Activated T-helper 1 cell treated with Interleukin-2 at 50 U/mL for 16 hours (primary cell): ENCODE measurements at regions not wholly inside any gene's neighbourhood (a gene's known extent, or its start where the extent isn't known, plus 50 kb on each side); places are given as distances from the start of the nearest gene placed in this dataset.

ENCODE experiments used
- DNase-seq: peaks from one replicate; pipeline ENCODE4 v3.0.0-alpha.2; 2020; ENCODE audit warnings: low read depth

GRCh38 chr12:127898616-127899015 is 368.4 kb upstream of the TMEM132C start:
- no peak for DNase-seq

DNA sequence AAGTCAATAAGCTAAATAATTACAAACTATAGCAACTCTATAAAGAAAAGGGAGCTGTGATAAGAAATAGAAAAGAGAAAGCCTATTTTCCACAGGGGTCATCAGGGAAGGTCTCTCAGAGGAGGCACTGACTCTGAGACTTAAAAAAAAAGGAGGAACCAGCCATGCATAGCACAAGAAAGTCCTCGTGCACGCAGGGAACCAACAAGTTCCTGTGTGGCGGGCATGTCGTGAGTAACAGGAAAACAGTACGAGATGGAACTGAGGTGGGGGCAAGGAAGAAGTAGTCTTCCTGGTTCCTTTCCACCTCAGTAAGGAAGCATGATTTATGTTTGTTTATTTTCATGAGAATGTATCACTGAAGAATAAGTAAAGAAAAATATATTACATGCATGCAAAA is 367.0 kb upstream of the TMEM132C start:
- no peak for DNase-seq

DNA sequence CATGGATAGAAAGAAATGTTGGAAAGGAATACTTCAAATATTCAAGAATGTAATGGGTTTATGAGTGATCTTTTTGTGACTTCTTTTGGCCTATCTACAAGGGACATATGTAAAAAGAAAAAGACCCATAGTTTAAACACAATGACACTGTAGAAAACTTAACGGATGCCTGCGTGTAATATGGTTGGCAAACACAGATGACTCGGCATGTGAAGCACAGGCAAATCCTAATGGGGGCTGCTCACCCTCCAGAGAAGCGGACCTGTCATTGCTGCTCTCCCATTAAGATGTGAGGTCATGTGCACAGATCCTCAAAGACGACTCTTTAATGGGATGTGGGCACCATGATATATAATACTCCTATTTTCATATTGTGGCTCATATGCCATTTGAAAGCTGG is 366.6 kb upstream of the TMEM132C start:
- no peak for DNase-seq

GRCh38 chr12:127903146-127903545 is 363.8 kb upstream of the TMEM132C start:
- no peak for DNase-seq

GRCh38 chr12:127909041-127909440 is 357.9 kb upstream of the TMEM132C start:
- no peak for DNase-seq

DNA sequence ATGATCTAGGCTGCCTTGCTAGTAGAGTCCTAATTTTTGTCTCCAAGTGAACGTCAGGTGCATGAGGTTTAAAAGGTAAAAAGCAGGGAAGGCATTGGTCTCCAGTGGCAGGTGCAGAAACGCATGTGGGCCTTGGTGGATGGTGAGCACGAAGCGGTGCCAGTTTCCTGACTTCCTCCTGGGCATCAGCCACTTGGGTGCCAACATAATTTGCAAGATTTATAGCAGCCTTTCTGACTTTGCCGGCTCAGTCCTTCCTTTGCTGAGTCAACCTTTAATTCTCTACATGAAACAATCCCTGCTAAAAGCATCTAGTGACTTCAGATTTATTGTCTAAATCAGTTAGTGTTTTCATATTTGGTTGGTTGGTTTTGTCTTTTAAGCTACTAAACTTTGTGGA is 355.7 kb upstream of the TMEM132C start:
- no peak for DNase-seq

- no peak for DNase-seq
These were observed 354.8 kb upstream of the TMEM132C start for GRCh38 chr12:127912035-127912665.

DNA sequence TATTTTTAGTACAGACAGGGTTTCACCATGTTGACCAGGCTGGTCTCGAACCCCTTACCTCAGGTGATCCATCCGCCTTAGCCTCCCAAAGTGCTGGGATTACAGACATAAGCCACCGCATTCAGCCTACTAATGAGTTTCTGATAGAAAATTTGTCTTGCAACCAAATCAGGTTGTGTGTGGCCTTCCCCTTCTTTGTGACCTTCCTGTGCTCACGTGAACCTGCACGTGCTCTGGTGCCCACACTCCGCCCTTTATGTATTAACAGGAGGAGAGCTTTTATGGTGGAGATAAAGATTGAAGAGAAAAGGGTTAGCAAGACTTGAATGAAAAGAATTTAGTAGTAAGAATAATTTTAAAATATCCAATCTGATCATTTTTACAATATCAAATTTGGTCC is 343.5 kb upstream of the TMEM132C start:
- no peak for DNase-seq

GRCh38 chr12:127925971-127926370 is 341.0 kb upstream of the TMEM132C start:
- no peak for DNase-seq

DNA sequence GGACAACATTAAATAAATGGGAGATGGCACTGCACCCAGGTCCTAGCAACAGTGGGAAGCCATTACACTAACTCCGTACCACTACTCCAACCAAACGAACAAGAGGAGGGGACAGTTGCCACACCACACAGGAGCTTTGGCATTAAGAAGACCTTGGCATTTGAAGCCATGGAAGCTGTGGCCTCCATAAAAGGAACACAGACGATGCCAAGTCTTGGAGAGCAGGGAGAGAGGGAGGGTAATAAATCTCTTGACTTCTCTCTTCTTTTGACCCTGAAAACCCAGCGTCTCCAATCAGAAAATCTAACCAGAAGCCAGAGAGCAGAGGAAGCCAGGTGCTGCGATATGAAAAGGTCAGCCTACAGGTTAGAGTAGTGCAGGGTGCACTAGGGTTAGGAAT is 338.8 kb upstream of the TMEM132C start:
- DNase-seq, result no peak

DNA sequence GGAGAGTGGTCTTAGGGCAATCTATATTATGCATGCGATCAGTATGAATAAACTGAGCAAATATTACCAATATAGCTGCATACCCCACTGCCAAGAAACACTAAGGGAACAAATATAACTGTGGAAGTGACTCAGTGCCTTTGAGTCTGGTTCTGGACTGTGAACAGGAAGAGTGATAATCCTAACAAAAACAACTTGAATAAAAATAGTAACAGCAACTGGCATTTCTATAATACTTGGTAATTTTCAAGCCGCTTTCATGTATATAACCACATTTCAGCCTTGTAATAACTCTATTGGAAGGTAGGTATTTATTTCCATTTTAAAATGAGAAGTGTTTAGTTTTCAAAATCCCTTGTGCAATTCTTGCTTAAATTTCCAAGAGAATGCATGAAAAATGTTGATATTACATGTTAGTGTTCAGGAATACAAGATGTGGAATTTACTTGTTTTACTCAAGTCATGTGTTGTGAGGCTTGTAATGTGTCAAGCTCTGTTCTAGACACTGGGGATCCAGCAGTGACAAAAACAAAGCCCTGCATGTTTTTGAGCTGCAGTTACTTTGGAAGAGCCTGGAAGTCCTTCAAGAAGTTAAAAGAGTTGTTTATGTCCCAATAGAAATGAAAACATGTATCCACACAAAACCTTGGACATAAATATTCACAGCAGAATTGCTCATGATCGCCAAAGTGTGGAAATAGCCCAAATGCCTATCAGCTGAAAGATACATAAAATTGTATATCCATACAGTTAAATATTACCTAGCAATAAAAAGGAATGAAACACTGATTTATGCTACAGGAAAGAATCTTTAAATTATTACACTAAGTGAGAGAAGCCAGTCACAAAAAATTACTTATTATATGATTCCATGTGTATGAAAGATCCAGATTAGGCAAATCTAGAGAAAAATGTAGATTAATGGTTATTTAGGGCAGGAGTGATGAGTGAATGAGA is 338.1 kb upstream of the TMEM132C start:
- DNase-seq, result no peak

- DNase-seq, result no peak
These were observed 336.8 kb upstream of the TMEM132C start for GRCh38 chr12:127930122-127930521.

GRCh38 chr12:127934409-127934808 is 332.6 kb upstream of the TMEM132C start:
- DNase-seq, result no peak

- DNase-seq, result no peak
These were observed 330.5 kb upstream of the TMEM132C start for GRCh38 chr12:127936463-127936862.

DNA sequence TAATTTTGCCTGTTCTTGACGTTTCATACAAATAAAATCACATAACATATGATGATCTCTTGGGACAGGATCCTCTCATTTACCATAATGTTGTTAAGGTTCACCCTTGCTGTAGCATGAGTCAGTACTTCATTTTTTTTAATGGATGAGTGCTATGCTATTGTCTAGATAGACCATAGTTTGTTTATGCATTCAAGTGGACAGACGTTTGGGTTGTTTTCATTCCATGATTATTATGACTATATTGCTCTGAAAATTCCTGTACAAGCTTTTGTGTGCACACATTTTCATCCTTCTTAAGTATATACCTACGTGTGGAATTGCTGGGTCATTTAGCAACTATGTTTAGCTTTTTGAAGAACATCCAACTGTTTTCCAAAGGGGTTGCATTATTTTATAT is 325.6 kb upstream of the TMEM132C start:
- no peak for DNase-seq

DNA sequence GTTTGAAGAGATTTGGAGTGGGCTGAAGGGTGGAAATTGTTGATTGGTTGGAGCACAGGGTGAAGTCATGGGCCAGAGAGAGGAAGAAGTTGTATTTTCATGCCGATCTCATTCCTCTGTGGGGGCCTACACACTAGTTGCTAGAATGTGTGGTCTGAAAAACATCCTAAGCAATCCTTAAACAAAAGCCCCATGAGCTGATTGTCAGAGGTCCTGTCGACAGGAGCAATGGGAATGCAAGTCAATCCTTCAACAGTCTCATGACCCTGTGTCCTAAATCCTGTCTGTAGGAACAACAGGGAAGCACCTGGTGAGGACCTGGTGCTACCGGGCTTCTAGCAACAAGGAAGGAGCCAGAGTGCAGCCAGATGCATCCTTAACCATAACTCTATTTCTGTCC is 324.0 kb upstream of the TMEM132C start:
- no peak for DNase-seq

DNA sequence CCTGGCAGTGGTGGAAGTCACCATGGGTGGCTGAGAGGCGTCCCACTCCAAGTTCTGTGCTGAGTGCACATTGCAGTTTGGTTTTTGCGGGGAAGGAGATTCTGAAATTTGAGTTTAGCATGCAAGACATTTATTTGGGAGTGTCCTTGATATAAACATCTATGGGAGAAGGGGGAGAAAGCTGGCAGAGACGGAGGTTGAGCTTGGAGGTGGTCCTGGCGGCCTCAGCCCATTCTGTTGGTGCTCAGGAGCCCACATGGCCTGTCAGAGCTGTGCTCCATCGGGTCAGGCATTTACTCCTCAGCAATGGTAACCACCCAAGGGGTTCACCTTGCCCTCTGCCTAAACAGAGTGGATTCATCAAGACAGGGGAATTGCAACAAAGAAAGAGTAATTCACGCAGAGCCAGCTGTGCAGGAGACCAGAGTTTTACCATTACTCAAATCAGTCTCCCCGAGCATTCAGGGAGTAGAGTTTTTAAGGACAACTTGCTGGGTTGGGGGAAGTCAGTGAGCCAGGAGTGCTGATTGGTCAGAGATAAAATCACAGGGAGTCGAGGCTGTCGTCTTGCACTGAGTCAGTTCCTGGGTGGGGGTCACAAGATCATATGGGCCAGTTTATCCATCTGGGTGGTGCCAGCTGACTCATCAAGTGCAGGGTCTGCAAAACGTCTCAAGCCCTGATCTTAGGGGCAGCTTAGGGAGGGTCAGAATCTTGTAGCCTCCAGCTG is 323.3 kb upstream of the TMEM132C start:
- no peak for DNase-seq

DNA sequence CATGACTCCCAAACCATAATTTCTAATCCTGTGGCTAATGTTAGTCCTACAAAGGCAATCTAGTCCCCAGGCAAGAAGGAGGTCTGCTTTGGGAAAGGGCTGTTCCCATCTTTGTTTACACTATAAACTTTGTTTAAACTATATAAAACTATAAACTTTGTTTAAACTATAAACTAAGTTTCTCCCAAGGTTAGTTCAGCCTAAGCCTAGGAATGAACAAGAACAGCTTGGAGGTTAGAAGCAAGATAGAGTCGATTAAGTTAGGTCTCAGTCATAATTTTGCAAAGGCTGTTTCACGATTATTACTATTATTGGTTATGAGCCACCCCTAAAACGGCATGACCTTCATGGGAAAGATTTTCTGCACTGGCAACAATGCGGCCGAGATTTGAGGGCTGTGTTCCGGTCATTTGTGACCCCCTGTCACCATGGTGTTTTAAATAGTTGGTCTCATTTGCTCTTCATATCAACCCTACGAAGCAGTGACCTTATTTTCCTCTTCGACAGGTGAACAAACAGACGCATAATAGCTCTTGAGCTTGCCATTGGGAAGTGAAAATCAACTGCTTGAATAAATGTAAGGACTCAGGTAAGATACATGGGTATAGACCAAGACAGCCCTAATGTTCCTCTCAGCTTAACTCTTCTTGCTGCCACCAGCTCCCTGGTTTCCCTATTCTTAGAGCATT is 322.6 kb upstream of the TMEM132C start:
- no peak for DNase-seq

DNA sequence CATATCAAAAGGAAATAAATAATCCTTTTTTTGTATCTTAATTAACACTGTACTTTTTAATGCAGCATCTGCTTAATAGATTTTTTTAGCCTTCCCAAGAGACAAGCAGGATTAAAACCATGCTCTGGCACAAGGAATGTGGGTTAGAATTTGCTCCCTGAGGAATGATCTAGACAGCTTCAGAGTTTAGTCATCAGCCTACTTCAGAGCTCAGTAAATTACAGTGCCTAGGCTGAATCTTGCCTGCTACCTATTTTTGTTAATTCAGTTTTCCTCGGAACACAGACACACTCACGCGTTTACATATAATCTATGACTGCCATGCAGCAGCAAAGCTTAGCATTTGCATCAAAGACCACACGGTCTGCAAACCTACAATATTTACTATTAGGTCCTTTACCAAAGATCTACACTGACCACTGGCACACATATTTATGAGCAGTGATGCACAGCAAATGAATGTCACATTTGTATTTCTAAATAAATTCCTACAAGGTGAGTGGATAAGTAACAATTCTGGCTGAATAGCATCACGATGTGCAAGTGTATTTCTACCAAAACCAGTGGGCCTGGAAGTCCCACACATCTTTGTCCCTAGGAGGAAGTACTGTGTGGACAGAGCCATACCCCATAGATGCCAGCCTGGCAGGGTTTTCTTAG is 309.8 kb upstream of the TMEM132C start:
- DNase-seq, result no peak

DNA sequence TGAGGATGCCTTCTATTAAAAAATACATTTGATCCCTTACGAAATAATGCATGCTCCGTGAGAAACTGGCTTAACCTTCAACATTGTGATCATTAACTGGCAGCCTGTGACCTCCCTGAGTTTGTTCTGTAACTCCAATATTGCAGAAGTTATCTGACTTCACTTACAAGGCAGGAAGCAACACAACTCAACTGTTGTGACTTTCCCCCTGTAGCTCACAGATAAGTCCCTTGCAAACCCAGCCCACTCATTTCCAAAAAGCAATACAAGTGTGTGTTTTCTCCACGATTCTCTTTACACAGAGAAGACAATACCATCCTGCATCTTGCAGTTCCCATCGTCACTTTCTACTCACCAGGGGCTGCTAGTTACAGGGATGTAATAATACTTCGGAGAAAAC is 304.7 kb upstream of the TMEM132C start:
- DNase-seq, result no peak

- DNase-seq, result no peak
These were observed 303.0 kb upstream of the TMEM132C start for GRCh38 chr12:127963933-127964332.

DNA sequence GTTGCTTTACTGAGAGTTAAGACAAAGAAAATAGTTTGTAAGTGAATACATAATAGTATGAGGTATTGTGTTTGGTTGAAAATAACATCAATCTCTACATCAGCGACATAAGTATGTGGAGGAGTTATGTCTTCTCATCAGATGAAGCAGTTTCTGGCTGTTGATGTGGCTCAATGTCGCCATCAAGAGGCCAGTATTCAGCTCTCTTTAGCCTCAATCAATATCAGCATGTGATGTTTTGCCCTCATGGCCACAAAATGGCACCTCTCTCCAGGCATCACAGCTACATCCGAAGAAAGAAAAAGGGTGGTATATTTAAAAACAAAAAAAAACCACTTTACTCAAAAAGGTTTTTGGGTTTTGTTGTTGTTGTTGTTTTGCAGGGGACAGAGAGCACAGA is 302.3 kb upstream of the TMEM132C start:
- no peak for DNase-seq
